PC-3 (cell line): ENCODE measurements at regions not wholly inside any gene's neighbourhood (a gene's known extent, or its start where the extent isn't known, plus 50 kb on each side); places are given as distances from the start of the nearest gene placed in this dataset.

Source experiments
- ATAC-seq: fragments of 200-7000 bp; cut with Tn5 transposase; 2 replicates; pipeline ENCODE4 v1.9.1; 2020; ENCODE audit warnings: mild to moderate bottlenecking, moderate library complexity
- BruUV-seq: library from RNA; stranded (reverse); fragments of 400-500 nt; replicated peaks from 2 replicates; lab custom pipeline; 2021; lab: Mats Ljungman, UMichigan
- CTCF ChIA-PET: fragments of 300-600 bp; sonication (Branson Sonifier 250); formaldehyde crosslinking; loops from one replicate; lab custom pipeline; 2022; ENCODE audit warnings: antibody characterized with exemption; lab: Charles Lee
- POLR2A ChIA-PET: fragments of 300-600 bp; sonication (Branson Sonifier 250); formaldehyde crosslinking; loops from one replicate; lab custom pipeline; 2022; ENCODE audit warnings: antibody characterized with exemption; ENCODE audit not compliant: unreplicated experiment; lab: Charles Lee
- DNase-seq: peaks from one replicate; pipeline ENCODE4 v3.0.0-alpha.2; 2015
- H2AFZ ChIP-seq: fragments of 300-600 bp; sonication (generic); 2 replicates; pipeline ENCODE4 v1.6.0; 2016; ENCODE audit warnings: antibody characterized with exemption, low read length
- H3F3A ChIP-seq: fragments of 300-600 bp; sonication (generic); one replicate; pipeline ENCODE4 v1.6.0; 2017; ENCODE audit warnings: antibody characterized with exemption, low read length, control low read depth, mild to moderate bottlenecking; ENCODE audit not compliant: unreplicated experiment
- H3K27ac ChIP-seq: fragments of 300-600 bp; sonication (generic); 2 replicates; pipeline ENCODE4 v1.5.1; 2016; ENCODE audit warnings: mild to moderate bottlenecking, low read length
- H3K27me3 ChIP-seq: fragments of 300-600 bp; sonication (generic); 2 replicates; pipeline ENCODE4 v1.6.1; 2016; ENCODE audit warnings: low read length, mixed read lengths
- H3K36me3 ChIP-seq: fragments of 300-600 bp; sonication (generic); 2 replicates; pipeline ENCODE4 v1.6.1; 2016; ENCODE audit warnings: low read depth, mixed run types, low read length, mixed read lengths
- H3K4me1 ChIP-seq: fragments of 300-600 bp; sonication (generic); 2 replicates; pipeline ENCODE4 v1.5.1; 2016; ENCODE audit warnings: low read length; ENCODE audit not compliant: insufficient read depth
- H3K4me2 ChIP-seq: fragments of 300-600 bp; sonication (generic); 2 replicates; pipeline ENCODE4 v1.6.0; 2016; ENCODE audit warnings: low read length
- H3K4me3 ChIP-seq: fragments of 300-600 bp; sonication (generic); 2 replicates; pipeline ENCODE4 v1.5.1; 2016; ENCODE audit warnings: mild to moderate bottlenecking, low read length, mixed read lengths
- H3K79me2 ChIP-seq: fragments of 300-600 bp; sonication (generic); 2 replicates; pipeline ENCODE4 v1.6.1; 2017; ENCODE audit warnings: low read length, mixed read lengths
- H3K9ac ChIP-seq: fragments of 300-600 bp; sonication (generic); 2 replicates; pipeline ENCODE4 v1.6.0; 2016; ENCODE audit warnings: mild to moderate bottlenecking, low read length
- H3K9me2 ChIP-seq: fragments of 300-600 bp; sonication (generic); replicated peaks from 2 replicates; pipeline ENCODE4 v1.6.1; 2016; ENCODE audit warnings: mixed run types, low read length, mixed read lengths
- H3K9me3 ChIP-seq: fragments of 300-600 bp; sonication (generic); 2 replicates; pipeline ENCODE4 v1.6.1; 2016; ENCODE audit warnings: low read length, mixed read lengths
- H4K20me1 ChIP-seq: fragments of 300-600 bp; sonication (generic); 2 replicates; pipeline ENCODE4 v1.6.1; 2016; ENCODE audit warnings: low read length, mixed read lengths
- CTCF ChIP-seq: fragments of 300-600 bp; sonication (generic); conservative IDR thresholded peaks from 2 replicates; pipeline ENCODE4 v1.5.1; 2017; ENCODE audit warnings: antibody characterized with exemption, low read depth, mild to moderate bottlenecking, low read length
- EZH2 ChIP-seq: fragments of 300-600 bp; sonication (generic); IDR thresholded peaks from one replicate; pipeline ENCODE4 v1.6.1; 2017; ENCODE audit warnings: antibody characterized with exemption, mild to moderate bottlenecking, low read length; ENCODE audit not compliant: unreplicated experiment
- EZH2phosphoT487 ChIP-seq: fragments of 300-600 bp; sonication (generic); IDR thresholded peaks from 2 replicates; pipeline ENCODE4 v1.6.1; 2018; ENCODE audit warnings: mild to moderate bottlenecking, antibody characterized with exemption, low read length, borderline replicate concordance
- intact Hi-C: fragments of 100-400 bp; cut with micrococcal nuclease; formaldehyde crosslinking; loops from 2 replicates; pipeline ENCODE4 v1.9.0; 2023

- TF ChIP-seq CTCF: no peak
- TF ChIP-seq EZH2phosphoT487: no peak
- no peak for TF ChIP-seq EZH2
- ChIA-PET POLR2A (no interaction called here), CTCF (no interaction called here)
- DNase-seq (no peak), ATAC-seq (no peak)
- no peaks in the 10 kb centered on the region for H4K20me1 ChIP-seq
- no peak overlapping the region for H3K27ac ChIP-seq
- no peak overlapping the region for H3K4me2 ChIP-seq
- BruUV-seq: no TSS peak
- no peaks in the 10 kb centered on the region for H3K9me2 ChIP-seq
- intact Hi-C loops: no loop called here
- no peak overlapping the region for H3K9ac ChIP-seq
- H3K4me1 ChIP-seq: peaks cover 10% of the 10 kb centered on the region; the same call in 1 of the 2 replicates
- no peaks in the 10 kb centered on the region for H3K9me3 ChIP-seq
- no peak overlapping the region for H2AFZ ChIP-seq
- no peaks in the 10 kb centered on the region for H3K79me2 ChIP-seq
- no peaks in the 10 kb centered on the region for H3K36me3 ChIP-seq
- no peaks in the 10 kb centered on the region for H3K27me3 ChIP-seq
- H3K4me3 ChIP-seq: no peak overlapping the region
- H3F3A ChIP-seq: no peaks in the 10 kb centered on the region
These were observed 57.6 kb downstream of the TMEM174 start for GRCh38 chr5:73230264-73231245.

DNA sequence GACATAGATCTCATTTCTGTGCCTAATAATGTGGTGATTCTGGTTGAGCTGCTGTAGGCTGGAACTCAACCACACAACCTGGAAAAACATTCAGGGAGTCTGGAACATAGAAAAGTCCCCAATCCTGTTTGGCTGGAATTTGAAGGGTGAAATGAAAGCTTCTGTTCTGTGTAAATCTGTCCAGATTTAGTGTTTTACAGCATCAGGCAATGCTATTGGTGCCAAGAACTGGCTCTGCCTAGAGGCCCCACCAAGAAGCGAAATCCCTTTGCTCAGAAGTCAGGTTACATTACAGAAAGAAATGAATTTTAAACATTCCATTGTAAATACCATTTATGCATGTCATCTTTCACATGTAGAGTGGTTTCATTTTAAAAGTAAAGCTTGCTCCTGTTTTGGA, 56.3 kb downstream of the TMEM174 start:
- peaks cover 10% of the 10 kb centered on the region; the same call in 1 of the 2 replicates for H3K4me1 ChIP-seq
- BruUV-seq: no TSS peak

More for the DNA sequence above, 56.3 kb downstream of the TMEM174 start:
- Histone ChIP-seq H3K9ac (no peak overlapping the region), H3K4me3 (no peak overlapping the region), H3K79me2 (no peaks in the 10 kb centered on the region), H3K4me2 (peak overlapping the region; percentile 22; the same call in 1 of the 2 replicates), H3K9me2 (no peaks in the 10 kb centered on the region), H3K27me3 (no peaks in the 10 kb centered on the region), H3K9me3 (no peaks in the 10 kb centered on the region), H2AFZ (no peak overlapping the region), H4K20me1 (no peaks in the 10 kb centered on the region), H3K36me3 (no peaks in the 10 kb centered on the region), H3F3A (no peaks in the 10 kb centered on the region), H3K27ac (no peak overlapping the region)
- intact Hi-C loops: no loop called here
- ChIA-PET POLR2A (no interaction called here), CTCF (no interaction called here)
- DNase-seq (peak; percentile 63), ATAC-seq (peak; percentile 22; the same call in 1 of the 2 replicates)
- TF ChIP-seq EZH2: no peak
- no peak for TF ChIP-seq EZH2phosphoT487
- TF ChIP-seq CTCF: no peak
